ENCODE measurements at regions not wholly inside any gene's neighbourhood (a gene's known extent, or its start where the extent isn't known, plus 50 kb on each side); places are given as distances from the start of the nearest gene placed in this dataset.

DNA sequence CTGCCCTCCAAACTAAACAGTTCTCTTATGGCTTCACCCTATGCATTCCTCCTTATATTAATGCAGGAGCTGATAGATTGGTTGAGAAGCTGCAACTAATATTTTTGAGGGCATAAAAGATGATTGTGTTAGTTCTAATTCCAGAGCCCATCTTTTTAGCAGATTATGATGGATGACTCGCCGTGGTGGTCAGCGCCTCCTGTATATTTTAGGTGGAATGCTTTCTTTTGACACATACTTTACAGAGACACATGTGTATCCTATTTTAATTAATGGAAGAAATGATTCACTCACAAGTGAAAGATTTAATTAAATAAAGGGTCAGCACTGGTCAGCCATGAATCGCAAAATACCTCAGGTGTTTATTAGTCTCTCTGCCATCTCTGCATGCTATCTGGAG is 120.7 kb downstream of the TM2D1 start:
- Histone ChIP-seq H3K36me3 (replicated peaks in 1 of 2; ENCODE audit: control extremely low read depth in 1 of 2, control insufficient read depth in 1 of 2, extremely low read depth in 1 of 2, insufficient read depth in 2 of 2, low read length in 1 of 2) (no peaks in the 10 kb centered on the region), H2AFZ (ENCODE audit: insufficient read depth, low read depth, low read length, poor library complexity, severe bottlenecking) (no peak overlapping the region), H3K9me3 (ENCODE audit: control extremely low read depth in 1 of 3, control insufficient read depth in 2 of 3, insufficient read depth in 1 of 3, low read length in 2 of 3) (no peaks in the 10 kb centered on the region), H3K79me2 (ENCODE audit: control insufficient read depth, insufficient read depth, low read length) (no peaks in the 10 kb centered on the region), H3K4me3 (ENCODE audit: control extremely low read depth in 1 of 5, extremely low read depth in 1 of 5, insufficient read depth in 1 of 5, low read depth in 2 of 5, low read length in 4 of 5) (no peak overlapping the region), H3K27me3 (replicated peaks in 1 of 4; ENCODE audit: control extremely low read depth in 1 of 4, control insufficient read depth in 3 of 4, insufficient read depth in 4 of 4, low read length in 3 of 4) (peaks cover 0 to 2% (median 0%) of the 10 kb centered on the region in 4 experiments), H3K27ac (ENCODE audit: low read length in 2 of 2) (no peak overlapping the region), H3K4me1 (ENCODE audit: control insufficient read depth in 2 of 2, insufficient read depth in 2 of 2, low read length in 2 of 2) (no peaks in the 10 kb centered on the region), H4K20me1 (ENCODE audit: control insufficient read depth, insufficient read depth, low read length, poor library complexity, severe bottlenecking) (no peaks in the 10 kb centered on the region), H3K9ac (ENCODE audit: low read length) (no peak overlapping the region), H3K4me2 (replicated peaks; ENCODE audit: low read depth, low read length, poor library complexity, severe bottlenecking) (no peak overlapping the region)
- Mint-ChIP-seq H3K27ac (no peak overlapping the region), H3K9me3 (ENCODE audit: insufficient read depth) (no peaks in the 10 kb centered on the region), H3K27me3 (no peaks in the 10 kb centered on the region), H3K4me1 (no peaks in the 10 kb centered on the region), H3K4me3 (no peak overlapping the region)
- intact Hi-C loops (cut with micrococcal nuclease): no loop called here
- ChIA-PET CTCF (interaction anchor here (1.3 kb wide), 1 partner anchor 16 kb away, joined by 3 read pairs; no protein-coding TSS in a partner anchor), POLR2A (no interaction called here)
- no peak for DNase-seq
- no peak for TF ChIP-seq EZH2 (IDR thresholded peaks at IDR 0.05; ENCODE audit: borderline replicate concordance, insufficient read depth, low read depth, low read length, poor library complexity, severe bottlenecking)
- TF ChIP-seq, protein P1, sequence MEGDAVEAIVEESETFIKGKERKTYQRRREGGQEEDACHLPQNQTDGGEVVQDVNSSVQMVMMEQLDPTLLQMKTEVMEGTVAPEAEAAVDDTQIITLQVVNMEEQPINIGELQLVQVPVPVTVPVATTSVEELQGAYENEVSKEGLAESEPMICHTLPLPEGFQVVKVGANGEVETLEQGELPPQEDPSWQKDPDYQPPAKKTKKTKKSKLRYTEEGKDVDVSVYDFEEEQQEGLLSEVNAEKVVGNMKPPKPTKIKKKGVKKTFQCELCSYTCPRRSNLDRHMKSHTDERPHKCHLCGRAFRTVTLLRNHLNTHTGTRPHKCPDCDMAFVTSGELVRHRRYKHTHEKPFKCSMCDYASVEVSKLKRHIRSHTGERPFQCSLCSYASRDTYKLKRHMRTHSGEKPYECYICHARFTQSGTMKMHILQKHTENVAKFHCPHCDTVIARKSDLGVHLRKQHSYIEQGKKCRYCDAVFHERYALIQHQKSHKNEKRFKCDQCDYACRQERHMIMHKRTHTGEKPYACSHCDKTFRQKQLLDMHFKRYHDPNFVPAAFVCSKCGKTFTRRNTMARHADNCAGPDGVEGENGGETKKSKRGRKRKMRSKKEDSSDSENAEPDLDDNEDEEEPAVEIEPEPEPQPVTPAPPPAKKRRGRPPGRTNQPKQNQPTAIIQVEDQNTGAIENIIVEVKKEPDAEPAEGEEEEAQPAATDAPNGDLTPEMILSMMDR (IDR thresholded peaks at IDR 0.05): no peak
- ATAC-seq (ENCODE audit: low read depth): no peak
- WGBS (ENCODE audit: insufficient coverage): no CpG with 5 or more reads among the region's 4 CpGs

DNA sequence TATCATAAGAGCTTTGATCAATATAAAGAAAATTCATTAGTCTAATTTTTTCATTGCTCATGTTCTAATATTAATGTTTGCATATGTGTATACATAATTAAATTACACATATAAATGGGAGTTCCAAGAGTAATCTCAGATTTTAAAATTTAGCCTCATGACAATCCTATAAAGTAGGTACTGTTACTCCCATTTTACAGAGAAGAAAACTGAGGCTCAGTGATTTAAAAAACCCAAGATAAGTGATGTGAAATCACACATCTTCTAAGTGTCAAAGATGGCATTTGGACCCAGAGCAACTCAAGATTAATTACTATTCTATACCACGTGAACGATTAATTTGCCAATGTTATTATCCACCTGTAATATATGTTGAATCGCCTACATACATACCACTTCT is 122.3 kb downstream of the TM2D1 start:
- Mint-ChIP-seq H3K4me3 (no peak overlapping the region), H3K27ac (no peak overlapping the region), H3K4me1 (no peaks in the 10 kb centered on the region), H3K27me3 (peaks cover 4% of the 10 kb centered on the region), H3K9me3 (ENCODE audit: insufficient read depth) (no peaks in the 10 kb centered on the region)
- Histone ChIP-seq H3K9ac (ENCODE audit: low read length) (no peak overlapping the region), H3K27me3 (replicated peaks in 1 of 4; ENCODE audit: control extremely low read depth in 1 of 4, control insufficient read depth in 3 of 4, insufficient read depth in 4 of 4, low read length in 3 of 4) (peaks cover 0 to 2% (median 0%) of the 10 kb centered on the region in 4 experiments), H3K36me3 (replicated peaks in 1 of 2; ENCODE audit: control extremely low read depth in 1 of 2, control insufficient read depth in 1 of 2, extremely low read depth in 1 of 2, insufficient read depth in 2 of 2, low read length in 1 of 2) (no peaks in the 10 kb centered on the region), H3K9me3 (ENCODE audit: control extremely low read depth in 1 of 3, control insufficient read depth in 2 of 3, insufficient read depth in 1 of 3, low read length in 2 of 3) (peaks cover 0 to 4% (median 0%) of the 10 kb centered on the region in 3 donors), H2AFZ (ENCODE audit: insufficient read depth, low read depth, low read length, poor library complexity, severe bottlenecking) (no peak overlapping the region), H4K20me1 (ENCODE audit: control insufficient read depth, insufficient read depth, low read length, poor library complexity, severe bottlenecking) (no peaks in the 10 kb centered on the region), H3K79me2 (ENCODE audit: control insufficient read depth, insufficient read depth, low read length) (no peaks in the 10 kb centered on the region), H3K27ac (ENCODE audit: low read length in 2 of 2) (no peak overlapping the region), H3K4me2 (replicated peaks; ENCODE audit: low read depth, low read length, poor library complexity, severe bottlenecking) (no peak overlapping the region), H3K4me3 (ENCODE audit: control extremely low read depth in 1 of 5, extremely low read depth in 1 of 5, insufficient read depth in 1 of 5, low read depth in 2 of 5, low read length in 4 of 5) (no peak overlapping the region), H3K4me1 (ENCODE audit: control insufficient read depth in 2 of 2, insufficient read depth in 2 of 2, low read length in 2 of 2) (no peaks in the 10 kb centered on the region)
- ChIA-PET CTCF (no interaction called here), POLR2A (no interaction called here)
- no peak for DNase-seq
- no CpG with 5 or more reads among the region's 3 CpGs for WGBS (ENCODE audit: insufficient coverage)
- no peak for ATAC-seq (ENCODE audit: low read depth)
- intact Hi-C loops (cut with micrococcal nuclease): no loop called here
- TF ChIP-seq, protein P1 (IDR thresholded peaks at IDR 0.05): no peak
- TF ChIP-seq EZH2 (IDR thresholded peaks at IDR 0.05; ENCODE audit: borderline replicate concordance, insufficient read depth, low read depth, low read length, poor library complexity, severe bottlenecking): no peak

All from B cell (primary cell).